ENCODE measurements at regions not wholly inside any gene's neighbourhood (a gene's known extent, or its start where the extent isn't known, plus 50 kb on each side); places are given as distances from the start of the nearest gene placed in this dataset.
"Not testable (repeated sequence)": the region's sequence is repeated elsewhere in the genome, so short reads cannot be mapped to it uniquely, and the experiment has no call there.

- in situ Hi-C loops (cut with MboI; ENCODE audit: low sequenced_read_pairs, unreplicated experiment), result no loop called here
- no peak for DNase-seq (ENCODE audit: low spot score)
- TF ChIP-seq CTCF (IDR thresholded peaks at IDR 0.05; ENCODE audit: borderline replicate concordance, control extremely low read depth, extremely low read depth, insufficient read depth, missing control alignments), result no peak
These were observed 819.1 kb downstream of the TRIML1 start for GRCh38 chr4:188958346-188958745.

GRCh38 chr4:188959424-188959823 lies 820.2 kb downstream of the TRIML1 start:
- TF ChIP-seq CTCF (IDR thresholded peaks at IDR 0.05; ENCODE audit: borderline replicate concordance, control extremely low read depth, extremely low read depth, insufficient read depth, missing control alignments), result no peak
- in situ Hi-C loops (cut with MboI; ENCODE audit: low sequenced_read_pairs, unreplicated experiment), result no loop called here
- DNase-seq (ENCODE audit: low spot score), result no peak

GRCh38 chr4:188960411-188961093 lies 821.3 kb downstream of the TRIML1 start:
- DNase-seq (ENCODE audit: low spot score), result no peak
- in situ Hi-C loops (cut with MboI; ENCODE audit: low sequenced_read_pairs, unreplicated experiment), result no loop called here
- no peak for TF ChIP-seq CTCF (IDR thresholded peaks at IDR 0.05; ENCODE audit: borderline replicate concordance, control extremely low read depth, extremely low read depth, insufficient read depth, missing control alignments)

GRCh38 chr4:188971125-188971524 lies 831.9 kb downstream of the TRIML1 start:
- DNase-seq (ENCODE audit: low spot score), result no peak
- no peak for TF ChIP-seq CTCF (IDR thresholded peaks at IDR 0.05; ENCODE audit: borderline replicate concordance, control extremely low read depth, extremely low read depth, insufficient read depth, missing control alignments)
- in situ Hi-C loops (cut with MboI; ENCODE audit: low sequenced_read_pairs, unreplicated experiment), result no loop called here

GRCh38 chr4:188975271-188975670 lies 836.0 kb downstream of the TRIML1 start:
- in situ Hi-C loops (cut with MboI; ENCODE audit: low sequenced_read_pairs, unreplicated experiment), result no loop called here
- TF ChIP-seq CTCF (IDR thresholded peaks at IDR 0.05; ENCODE audit: borderline replicate concordance, control extremely low read depth, extremely low read depth, insufficient read depth, missing control alignments), result no peak
- no peak for DNase-seq (ENCODE audit: low spot score)

- no peak for TF ChIP-seq CTCF (IDR thresholded peaks at IDR 0.05; ENCODE audit: borderline replicate concordance, control extremely low read depth, extremely low read depth, insufficient read depth, missing control alignments)
- DNase-seq (ENCODE audit: low spot score), result no peak
- in situ Hi-C loops (cut with MboI; ENCODE audit: low sequenced_read_pairs, unreplicated experiment), result no loop called here
These were observed 837.4 kb downstream of the TRIML1 start for GRCh38 chr4:188976644-188977115.

- in situ Hi-C loops (cut with MboI; ENCODE audit: low sequenced_read_pairs, unreplicated experiment); DNase-seq (ENCODE audit: low spot score): not testable (repeated sequence)
These were observed 838.0 kb downstream of the TRIML1 start for GRCh38 chr4:188977232-188977631.
